Gastrocnemius medialis (tissue), 4 donors: ENCODE measurements at regions not wholly inside any gene's neighbourhood (a gene's known extent, or its start where the extent isn't known, plus 50 kb on each side); places are given as distances from the start of the nearest gene placed in this dataset.

Experiments
- ATAC-seq, 2 donors: fragments of 150-250 bp; one replicate each; pipeline ENCODE4 v1.9.1; 2016
- DNase-seq, 2 donors: peaks; one replicate each; pipeline ENCODE4 v3.0.0-alpha.2; 2019
- H3K27ac ChIP-seq, 4 donors: fragments of 200-600 bp; sonication (generic); 1 replicate in 1 of 4; 2 replicates in 3 of 4; pipeline ENCODE4 v1.5.1; 2016 to 2018; ENCODE audit warnings: mild to moderate bottlenecking in 2 of 4, moderate library complexity in 1 of 4
- H3K27me3 ChIP-seq, 3 donors: fragments of 200-600 bp; sonication (generic) in 2 of 3; 1 replicate in 1 of 3; 2 replicates in 2 of 3; pipeline versions ENCODE4 v1.5.1 to v1.6.0; 2016 to 2019; ENCODE audit warnings: mild to moderate bottlenecking in 1 of 3, moderate library complexity in 1 of 3
- H3K36me3 ChIP-seq, 2 donors: fragments of 200-600 bp; sonication (generic) in 1 of 2; one replicate each; pipeline ENCODE4 v1.5.1; 2017 to 2018
- H3K4me1 ChIP-seq, 2 donors: fragments of 200-600 bp; sonication (generic) in 1 of 2; one replicate each; pipeline ENCODE4 v1.5.1; 2016 to 2017; ENCODE audit warnings: mild to moderate bottlenecking in 2 of 2
- H3K4me3 ChIP-seq, 4 donors: fragments of 200-600 bp; sonication (generic) in 3 of 4; 1 replicate in 1 of 4; 2 replicates in 3 of 4; pipeline ENCODE4 v1.5.1; 2016 to 2019; ENCODE audit warnings: mild to moderate bottlenecking in 2 of 4
- H3K9me3 ChIP-seq, 3 donors: fragments of 200-600 bp; sonication (generic) in 2 of 3; 1 replicate in 1 of 3; 2 replicates in 2 of 3; pipeline ENCODE4 v1.5.1; 2016 to 2019
- POLR2A ChIP-seq, 2 donors: fragments of 450-650 bp; IDR thresholded peaks; one replicate each; pipeline ENCODE4 v1.6.1; 2017; ENCODE audit warnings: antibody characterized with exemption in 2 of 2, mild to moderate bottlenecking in 2 of 2, moderate library complexity in 2 of 2
- in situ Hi-C, 4 donors: fragments of 200-750 bp; cut with MboI; loops; one replicate each; pipeline versions ENCODE4 v1.15.0 to v1.8.0; 2017; ENCODE audit warnings: low sequenced_read_pairs in 4 of 4
- intact Hi-C: fragments of 100-400 bp; cut with DNase I; formaldehyde crosslinking; loops from one replicate; pipeline ENCODE4 v1.15.1; 2023; ENCODE audit warnings: low total_unique reads
- TF ChIP-seq, protein P1 (sequence below), 5 experiments: fragments of 450-650 bp in 3 of 5; fragments of 200-600 bp in 2 of 5; sonication (generic) in 2 of 5; IDR thresholded peaks in 4 of 5; conservative IDR thresholded peaks in 1 of 5; 1 replicate in 4 of 5; 2 replicates in 1 of 5; pipeline ENCODE4 v1.5.1; 2016 to 2019; ENCODE audit warnings: antibody characterized with exemption in 5 of 5, mild to moderate bottlenecking in 3 of 5, moderate library complexity in 3 of 5

DNA sequence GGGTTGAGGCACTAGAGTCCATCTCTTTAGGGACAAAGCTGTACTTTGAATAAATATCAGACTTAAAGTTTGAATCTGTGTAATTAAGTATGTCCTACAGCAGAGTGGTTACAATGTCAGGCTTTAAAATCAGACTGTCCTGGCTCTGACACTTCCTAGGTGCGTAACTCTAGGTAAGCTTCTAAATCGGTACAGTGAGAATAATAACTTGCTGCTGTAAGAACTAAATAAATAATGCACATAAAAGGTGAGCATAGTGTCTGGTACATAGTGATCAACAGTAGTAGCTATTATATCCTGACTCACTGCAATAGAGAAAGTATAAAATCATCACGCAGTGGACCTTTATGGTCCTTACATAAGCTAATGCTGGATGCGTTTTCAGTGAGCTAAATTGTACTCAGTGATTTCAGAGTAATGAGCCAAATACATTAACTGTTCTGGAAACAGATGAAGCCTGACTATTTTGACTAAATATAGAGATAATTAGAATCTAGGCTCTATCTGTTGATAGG lies 72.2 kb upstream of the PDK4 start:
- no peaks in the 10 kb centered on the region for H3K36me3 ChIP-seq
- intact Hi-C loops, result no loop called here
- H3K9me3 ChIP-seq, result no peaks in the 10 kb centered on the region
- H3K27me3 ChIP-seq, result no peaks in the 10 kb centered on the region
- no peak for DNase-seq
- peak overlapping the region in 3 of 4 donors; percentile 28 to 67 (median 52) for H3K27ac ChIP-seq
- no peak overlapping the region for H3K4me3 ChIP-seq
- TF ChIP-seq POLR2A (IDR thresholded peaks at IDR 0.05), result no peak
- in situ Hi-C loops, result no loop called here
- peak in 1 of 2 donors; percentile 17 for ATAC-seq
- peaks cover 6% of the 10 kb centered on the region in 2 donors for H3K4me1 ChIP-seq

DNA sequence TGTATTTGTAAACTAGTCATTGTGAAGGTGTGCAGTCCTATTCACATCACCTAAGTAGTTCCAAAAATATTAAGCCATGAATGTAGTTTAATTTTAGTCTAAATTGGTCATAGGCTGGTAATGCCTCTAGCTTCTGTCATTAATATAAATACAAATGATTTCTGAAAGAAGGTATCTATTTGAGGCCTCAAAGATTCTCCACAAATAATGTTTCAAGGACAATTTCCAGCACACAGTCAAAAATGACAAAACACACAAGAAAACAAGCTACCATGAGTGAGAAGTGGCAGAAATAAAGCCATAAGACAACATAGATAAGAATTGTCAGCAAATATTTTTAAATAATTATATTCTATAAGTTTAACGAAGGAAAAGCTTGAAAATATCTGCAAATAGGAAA lies 66.7 kb upstream of the PDK4 start:
- ATAC-seq (no peak), DNase-seq (no peak)
- H3K36me3 ChIP-seq, result no peaks in the 10 kb centered on the region
- H3K4me1 ChIP-seq, result peaks cover 10 to 15% of the 10 kb centered on the region in 2 donors
- intact Hi-C loops (no loop called here), in situ Hi-C loops (no loop called here)
- TF ChIP-seq POLR2A (IDR thresholded peaks at IDR 0.05), result no peak
- TF ChIP-seq, protein P1, sequence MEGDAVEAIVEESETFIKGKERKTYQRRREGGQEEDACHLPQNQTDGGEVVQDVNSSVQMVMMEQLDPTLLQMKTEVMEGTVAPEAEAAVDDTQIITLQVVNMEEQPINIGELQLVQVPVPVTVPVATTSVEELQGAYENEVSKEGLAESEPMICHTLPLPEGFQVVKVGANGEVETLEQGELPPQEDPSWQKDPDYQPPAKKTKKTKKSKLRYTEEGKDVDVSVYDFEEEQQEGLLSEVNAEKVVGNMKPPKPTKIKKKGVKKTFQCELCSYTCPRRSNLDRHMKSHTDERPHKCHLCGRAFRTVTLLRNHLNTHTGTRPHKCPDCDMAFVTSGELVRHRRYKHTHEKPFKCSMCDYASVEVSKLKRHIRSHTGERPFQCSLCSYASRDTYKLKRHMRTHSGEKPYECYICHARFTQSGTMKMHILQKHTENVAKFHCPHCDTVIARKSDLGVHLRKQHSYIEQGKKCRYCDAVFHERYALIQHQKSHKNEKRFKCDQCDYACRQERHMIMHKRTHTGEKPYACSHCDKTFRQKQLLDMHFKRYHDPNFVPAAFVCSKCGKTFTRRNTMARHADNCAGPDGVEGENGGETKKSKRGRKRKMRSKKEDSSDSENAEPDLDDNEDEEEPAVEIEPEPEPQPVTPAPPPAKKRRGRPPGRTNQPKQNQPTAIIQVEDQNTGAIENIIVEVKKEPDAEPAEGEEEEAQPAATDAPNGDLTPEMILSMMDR (IDR thresholded peaks at IDR 0.05 in 4 of 5, conservative IDR thresholded peaks at IDR 0.05 in 1 of 5), result no peak
- peak overlapping the region in 1 of 4 donors; percentile 13 for H3K27ac ChIP-seq
- no peak overlapping the region for H3K4me3 ChIP-seq
- H3K27me3 ChIP-seq, result no peaks in the 10 kb centered on the region
- peaks cover 0 to 7% (median 0%) of the 10 kb centered on the region in 3 donors for H3K9me3 ChIP-seq

DNA sequence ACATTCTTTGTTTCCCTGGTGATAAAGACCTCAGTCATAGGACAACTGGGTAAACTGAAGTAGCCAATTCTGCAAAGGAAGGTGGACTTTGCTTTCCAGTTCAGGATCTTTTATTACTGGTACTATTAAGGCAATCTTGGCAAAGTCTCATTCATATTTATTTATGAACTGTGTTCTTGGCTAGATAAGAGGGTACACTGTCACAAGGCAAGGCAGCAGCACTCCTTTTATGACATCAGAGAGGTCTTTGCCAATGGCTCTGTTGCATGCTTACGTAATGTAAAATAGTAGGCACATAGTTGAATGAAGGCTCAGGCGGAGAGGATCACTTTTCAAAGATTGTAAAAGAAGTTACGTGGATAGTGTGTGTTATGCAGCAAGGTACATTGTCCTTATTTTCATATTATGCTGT lies 63.7 kb upstream of the PDK4 start:
- H3K36me3 ChIP-seq, result no peaks in the 10 kb centered on the region
- peak; percentile 65 to 77 for DNase-seq
- peak; percentile 99 to 100 for ATAC-seq
- peak overlapping the region; percentile 73 to 83 (median 74) for H3K27ac ChIP-seq
- TF ChIP-seq, protein P1 (IDR thresholded peaks at IDR 0.05 in 4 of 5, conservative IDR thresholded peaks at IDR 0.05 in 1 of 5), result no peak
- TF ChIP-seq POLR2A (IDR thresholded peaks at IDR 0.05), result peak in 1 of 2 donors; percentile 55
- H3K4me3 ChIP-seq, result no peak overlapping the region
- H3K27me3 ChIP-seq, result no peaks in the 10 kb centered on the region
- in situ Hi-C loops, result no loop called here
- peaks cover 10 to 15% of the 10 kb centered on the region in 2 donors for H3K4me1 ChIP-seq
- peaks cover 0 to 7% (median 0%) of the 10 kb centered on the region in 3 donors for H3K9me3 ChIP-seq
- intact Hi-C loops, result loop anchor here (1.0 kb wide), 4 partner anchors 31 to 110 kb away; no protein-coding TSS in a partner anchor

DNA sequence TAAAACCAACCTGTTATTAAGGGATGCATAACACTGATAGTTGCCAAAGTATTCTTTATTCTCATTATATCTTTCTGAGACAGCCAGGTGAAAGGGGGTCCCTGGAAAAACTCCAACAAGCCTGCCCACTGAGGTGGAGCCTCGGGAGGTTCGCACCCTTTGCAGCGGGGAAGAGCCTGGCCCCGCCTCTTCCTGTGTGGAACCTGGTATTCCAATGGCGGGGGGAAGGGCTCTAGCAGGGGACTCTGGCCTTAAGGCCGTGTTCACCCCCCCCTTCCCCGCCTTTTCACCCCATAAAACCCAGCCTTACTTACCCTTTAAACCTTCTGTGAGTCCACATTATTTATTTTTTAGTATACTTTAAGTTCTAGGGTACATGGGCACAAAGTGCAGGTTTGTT lies 62.4 kb upstream of the PDK4 start:
- Histone ChIP-seq H3K27me3 (no peaks in the 10 kb centered on the region), H3K4me3 (no peak overlapping the region), H3K9me3 (peaks cover 0 to 7% (median 0%) of the 10 kb centered on the region in 3 donors), H3K27ac (peak overlapping the region; percentile 73 to 83 (median 74)), H3K36me3 (no peaks in the 10 kb centered on the region), H3K4me1 (peaks cover 10 to 15% of the 10 kb centered on the region in 2 donors)
- DNase-seq, result peak in 1 of 2 donors; percentile 16
- TF ChIP-seq, protein P1 (IDR thresholded peaks at IDR 0.05 in 4 of 5, conservative IDR thresholded peaks at IDR 0.05 in 1 of 5), result no peak
- TF ChIP-seq POLR2A (IDR thresholded peaks at IDR 0.05), result no peak
- ATAC-seq, result no peak
- intact Hi-C loops (no loop called here), in situ Hi-C loops (no loop called here)

DNA sequence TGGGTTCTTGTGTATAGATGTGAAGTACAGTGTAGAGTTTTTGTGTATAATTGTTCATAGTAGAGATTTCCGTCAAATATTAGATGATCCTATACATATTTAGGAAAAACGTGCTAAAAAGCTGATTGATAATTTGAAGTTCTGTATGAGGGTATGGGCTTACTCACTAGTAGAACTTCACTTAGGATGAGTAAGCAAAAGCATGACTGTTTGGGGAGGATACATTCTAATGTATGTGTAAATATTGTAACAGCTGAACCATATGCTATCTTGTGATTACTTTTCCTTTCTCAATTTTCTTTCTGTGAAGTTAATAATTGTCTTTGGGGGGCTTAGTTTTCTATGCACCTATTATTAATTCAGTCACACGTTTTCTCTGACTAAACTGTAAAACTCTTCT lies 53.2 kb upstream of the PDK4 start:
- TF ChIP-seq POLR2A (IDR thresholded peaks at IDR 0.05), result no peak
- TF ChIP-seq, protein P1 (IDR thresholded peaks at IDR 0.05 in 4 of 5, conservative IDR thresholded peaks at IDR 0.05 in 1 of 5), result no peak
- H3K4me3 ChIP-seq, result no peak overlapping the region
- H3K27me3 ChIP-seq, result no peaks in the 10 kb centered on the region
- DNase-seq, result no peak
- H3K4me1 ChIP-seq, result peaks cover 10 to 11% of the 10 kb centered on the region in 2 donors
- H3K36me3 ChIP-seq, result no peaks in the 10 kb centered on the region
- intact Hi-C loops (no loop called here), in situ Hi-C loops (no loop called here)
- no peak overlapping the region for H3K27ac ChIP-seq
- H3K9me3 ChIP-seq, result no peaks in the 10 kb centered on the region
- ATAC-seq, result no peak
